Type B pancreatic cell (in vitro differentiated cells): ENCODE measurements at regions not wholly inside any gene's neighbourhood (a gene's known extent, or its start where the extent isn't known, plus 50 kb on each side); places are given as distances from the start of the nearest gene placed in this dataset.

ENCODE experiments used
- DNase-seq: peaks from one replicate; pipeline ENCODE4 v3.0.0; 2021; ENCODE audit warnings: mixed read lengths; ENCODE audit not compliant: unreplicated experiment; ENCODE audit errors: extremely low spot score
- H3K27ac Mint-ChIP-seq: 2 replicates; pipeline ENCODE4 v1.8.0; 2021; ENCODE audit warnings: mild to moderate bottlenecking, mixed read lengths
- H3K27me3 Mint-ChIP-seq: 2 replicates; pipeline ENCODE4 v1.8.0; 2021; ENCODE audit warnings: mixed read lengths
- H3K36me3 Mint-ChIP-seq: 2 replicates; pipeline ENCODE4 v1.8.0; 2021; ENCODE audit warnings: mixed read lengths
- H3K4me1 Mint-ChIP-seq: one replicate; pipeline ENCODE4 v1.8.0; 2021; ENCODE audit warnings: mixed read lengths; ENCODE audit not compliant: unreplicated experiment
- H3K4me3 Mint-ChIP-seq: 2 replicates; pipeline ENCODE4 v1.8.0; 2021; ENCODE audit warnings: mild to moderate bottlenecking, mixed read lengths
- H3K9me3 Mint-ChIP-seq: 2 replicates; pipeline ENCODE4 v1.8.0; 2021; ENCODE audit warnings: mixed read lengths
- TF ChIP-seq, protein P1 (sequence below): fragments of 200-600 bp; sonication (generic); conservative IDR thresholded peaks from 2 replicates; pipeline ENCODE4 v1.5.0; 2021; ENCODE audit warnings: antibody characterized with exemption, mild to moderate bottlenecking

DNA sequence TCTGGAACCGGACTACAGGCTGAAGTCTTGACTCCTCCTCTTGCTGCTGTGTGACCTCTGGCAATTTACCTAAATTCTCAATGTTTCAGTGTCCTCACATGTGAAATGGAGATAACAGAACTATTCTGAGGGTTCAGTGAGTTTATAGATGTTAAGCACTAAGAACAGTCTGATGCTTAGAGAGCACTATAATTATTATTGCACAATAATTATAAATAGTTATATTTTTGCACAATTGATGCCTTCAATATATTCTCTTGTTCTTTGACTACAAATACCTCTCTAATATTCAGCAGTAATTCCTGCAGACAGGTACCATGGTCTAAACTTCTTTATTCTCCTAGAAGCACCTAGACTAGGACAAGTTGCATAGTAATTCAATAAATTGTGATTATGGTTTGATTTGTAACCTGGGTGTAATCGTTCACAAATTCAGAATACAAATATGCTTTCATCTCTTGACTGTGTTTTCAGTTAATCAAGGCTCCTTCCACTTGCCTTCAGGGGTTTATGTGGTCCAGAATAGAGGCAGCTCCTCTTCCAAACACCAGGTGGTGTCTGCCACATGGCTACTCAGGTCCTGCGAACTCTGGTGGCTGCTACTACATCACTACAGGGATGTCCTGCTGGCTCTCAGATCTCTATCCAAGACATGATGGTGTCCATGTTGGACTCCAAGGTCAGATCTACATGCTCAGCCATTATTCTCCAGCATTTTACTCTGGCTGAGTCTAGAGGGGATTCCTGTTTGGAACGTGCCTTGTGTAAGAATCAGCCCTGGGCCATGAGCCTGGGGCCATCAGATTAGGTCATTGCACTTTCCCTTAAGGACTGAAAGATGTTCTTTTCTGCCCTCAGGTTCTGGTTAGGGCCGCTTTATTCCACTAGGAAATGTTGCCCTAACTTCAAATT is 103.4 kb downstream of the QRFPR start:
- no peaks in the 10 kb centered on the region for H3K4me1 Mint-ChIP-seq
- H3K27me3 Mint-ChIP-seq, result peaks cover 11% of the 10 kb centered on the region
- no peak overlapping the region for H3K27ac Mint-ChIP-seq
- no peak for DNase-seq
- H3K4me3 Mint-ChIP-seq, result no peak overlapping the region
- H3K36me3 Mint-ChIP-seq, result no peaks in the 10 kb centered on the region
- no peaks in the 10 kb centered on the region for H3K9me3 Mint-ChIP-seq
- TF ChIP-seq, protein P1, sequence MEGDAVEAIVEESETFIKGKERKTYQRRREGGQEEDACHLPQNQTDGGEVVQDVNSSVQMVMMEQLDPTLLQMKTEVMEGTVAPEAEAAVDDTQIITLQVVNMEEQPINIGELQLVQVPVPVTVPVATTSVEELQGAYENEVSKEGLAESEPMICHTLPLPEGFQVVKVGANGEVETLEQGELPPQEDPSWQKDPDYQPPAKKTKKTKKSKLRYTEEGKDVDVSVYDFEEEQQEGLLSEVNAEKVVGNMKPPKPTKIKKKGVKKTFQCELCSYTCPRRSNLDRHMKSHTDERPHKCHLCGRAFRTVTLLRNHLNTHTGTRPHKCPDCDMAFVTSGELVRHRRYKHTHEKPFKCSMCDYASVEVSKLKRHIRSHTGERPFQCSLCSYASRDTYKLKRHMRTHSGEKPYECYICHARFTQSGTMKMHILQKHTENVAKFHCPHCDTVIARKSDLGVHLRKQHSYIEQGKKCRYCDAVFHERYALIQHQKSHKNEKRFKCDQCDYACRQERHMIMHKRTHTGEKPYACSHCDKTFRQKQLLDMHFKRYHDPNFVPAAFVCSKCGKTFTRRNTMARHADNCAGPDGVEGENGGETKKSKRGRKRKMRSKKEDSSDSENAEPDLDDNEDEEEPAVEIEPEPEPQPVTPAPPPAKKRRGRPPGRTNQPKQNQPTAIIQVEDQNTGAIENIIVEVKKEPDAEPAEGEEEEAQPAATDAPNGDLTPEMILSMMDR, result peak; percentile 47

DNA sequence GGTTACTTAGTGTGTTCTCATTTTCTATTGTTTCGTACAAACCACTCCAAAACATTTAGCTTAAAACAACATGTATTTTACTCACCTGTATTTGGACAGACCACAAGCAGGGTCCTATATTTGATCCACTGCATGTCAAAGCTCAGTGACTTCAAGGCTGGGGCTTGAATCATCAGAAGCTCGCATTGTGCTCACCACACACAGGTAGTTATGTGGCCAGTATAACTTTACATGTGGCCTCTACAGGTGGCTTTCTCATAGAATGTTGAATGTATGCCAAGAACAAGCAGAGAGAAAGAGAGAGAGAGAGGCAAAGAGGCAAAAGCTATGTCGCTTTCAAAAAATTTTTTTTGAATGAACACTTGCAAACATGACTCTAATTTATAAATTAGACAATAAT is 107.6 kb downstream of the QRFPR start:
- no peak overlapping the region for H3K27ac Mint-ChIP-seq
- H3K36me3 Mint-ChIP-seq, result no peaks in the 10 kb centered on the region
- H3K4me3 Mint-ChIP-seq, result no peak overlapping the region
- H3K9me3 Mint-ChIP-seq, result no peaks in the 10 kb centered on the region
- TF ChIP-seq, protein P1, result no peak
- DNase-seq, result no peak
- peaks cover 5% of the 10 kb centered on the region for H3K27me3 Mint-ChIP-seq
- H3K4me1 Mint-ChIP-seq, result no peaks in the 10 kb centered on the region

DNA sequence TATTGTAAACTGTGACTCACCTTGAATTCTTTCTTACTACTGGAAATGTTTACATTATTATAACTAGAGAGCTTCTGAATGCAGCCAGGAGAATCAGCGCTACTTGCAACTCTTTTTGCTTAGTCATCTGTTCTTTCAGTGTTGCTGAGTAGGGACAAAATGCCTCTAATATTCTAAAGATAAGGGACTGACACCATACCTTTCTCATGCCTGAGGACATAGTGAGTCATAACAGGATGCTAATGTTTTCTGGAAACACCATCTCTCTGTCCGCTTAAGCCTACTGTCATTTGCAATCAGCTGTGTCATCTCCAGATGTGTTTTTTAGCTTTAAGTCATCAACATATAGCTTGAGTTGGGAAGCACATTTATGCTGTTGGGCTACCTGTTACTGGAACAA is 108.3 kb downstream of the QRFPR start:
- no peaks in the 10 kb centered on the region for H3K9me3 Mint-ChIP-seq
- DNase-seq, result no peak
- H3K36me3 Mint-ChIP-seq, result no peaks in the 10 kb centered on the region
- peak overlapping the region; percentile 26 for H3K27ac Mint-ChIP-seq
- no peak overlapping the region for H3K4me3 Mint-ChIP-seq
- H3K4me1 Mint-ChIP-seq, result no peaks in the 10 kb centered on the region
- TF ChIP-seq, protein P1, result no peak
- H3K27me3 Mint-ChIP-seq, result peaks cover 5% of the 10 kb centered on the region

DNA sequence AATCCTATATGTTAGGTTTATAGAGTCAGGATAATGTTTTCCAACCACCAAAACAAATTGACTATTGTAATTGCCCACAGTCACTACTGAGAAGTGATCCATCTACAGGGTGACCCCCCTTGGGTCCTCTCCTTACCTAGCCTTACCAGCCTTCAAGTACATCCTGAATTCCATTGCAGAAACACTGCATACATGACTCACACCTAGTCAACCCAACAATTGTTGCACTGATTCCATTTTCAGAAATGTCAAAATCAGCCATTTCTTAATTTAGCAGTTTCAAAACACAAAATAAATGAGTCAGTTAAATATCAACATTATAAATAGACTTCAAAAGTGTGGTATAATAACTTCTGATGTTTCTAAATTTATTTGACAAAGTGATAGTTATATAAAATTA is 106.3 kb upstream of the TNIP3 start:
- H3K27me3 Mint-ChIP-seq, result peaks cover 5% of the 10 kb centered on the region

DNA sequence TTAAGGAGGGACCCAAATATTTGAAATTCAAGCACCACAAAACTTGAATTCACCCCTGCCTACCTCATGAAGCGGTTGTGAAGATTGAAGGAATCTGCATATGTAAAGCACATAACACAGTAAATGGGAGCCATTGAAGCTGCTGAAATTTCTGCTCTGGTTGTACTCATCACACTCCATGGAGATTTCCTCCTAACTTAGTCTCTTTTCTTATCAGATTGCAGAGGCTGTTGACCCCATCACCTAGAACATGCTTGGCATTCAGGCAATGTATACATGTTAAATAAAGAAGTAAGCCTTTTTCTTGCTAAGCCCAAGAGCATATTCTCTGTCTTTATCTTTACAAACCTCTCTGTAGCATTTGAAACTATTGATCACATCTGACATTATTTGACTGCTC is 104.9 kb upstream of the TNIP3 start:
- no peaks in the 10 kb centered on the region for H3K4me1 Mint-ChIP-seq
- H3K9me3 Mint-ChIP-seq, result peaks cover 8% of the 10 kb centered on the region
- H3K4me3 Mint-ChIP-seq, result no peak overlapping the region

More for the DNA sequence above, 106.3 kb upstream of the TNIP3 start:
- Mint-ChIP-seq H3K36me3 (no peaks in the 10 kb centered on the region), H3K4me1 (no peaks in the 10 kb centered on the region), H3K9me3 (peaks cover 8% of the 10 kb centered on the region), H3K27ac (no peak overlapping the region), H3K4me3 (no peak overlapping the region)
- no peak for DNase-seq
- TF ChIP-seq, protein P1, result no peak

More for the DNA sequence above, 104.9 kb upstream of the TNIP3 start:
- no peak for DNase-seq
- Mint-ChIP-seq H3K27me3 (peaks cover 3% of the 10 kb centered on the region), H3K27ac (no peak overlapping the region), H3K36me3 (no peaks in the 10 kb centered on the region)
- TF ChIP-seq, protein P1, result no peak
